ENCODE measurements at regions not wholly inside any gene's neighbourhood (a gene's known extent, or its start where the extent isn't known, plus 50 kb on each side); places are given as distances from the start of the nearest gene placed in this dataset.

- no TSS peak for BruUV-seq (replicated peaks)
- Histone ChIP-seq H3K4me3 (ENCODE audit: low read depth, low read length, poor library complexity, severe bottlenecking) (no peak overlapping the region), H3K27me3 (replicated peaks; ENCODE audit: insufficient read depth, low read depth, low read length, poor library complexity) (no peaks in the 10 kb centered on the region), H3K27ac (ENCODE audit: low read depth, low read length, poor library complexity, severe bottlenecking) (no peak overlapping the region), H3K9me3 (ENCODE audit: low read depth, low read length, poor library complexity, severe bottlenecking) (no peaks in the 10 kb centered on the region), H3K4me1 (ENCODE audit: insufficient read depth, low read length, poor library complexity, severe bottlenecking) (peaks cover 4% of the 10 kb centered on the region), H3K36me3 (ENCODE audit: insufficient read depth, low read length, poor library complexity, severe bottlenecking) (no peaks in the 10 kb centered on the region)
- POLR2A ChIA-PET (ENCODE audit: low non-redundant PET), result no interaction called here
- DNase-seq (ENCODE audit: low spot score), result no peak
- TF ChIP-seq EZH2 (IDR thresholded peaks at IDR 0.05; ENCODE audit: borderline replicate concordance, low read depth, low read length, poor library complexity, severe bottlenecking), result no peak
- TF ChIP-seq, protein P1, sequence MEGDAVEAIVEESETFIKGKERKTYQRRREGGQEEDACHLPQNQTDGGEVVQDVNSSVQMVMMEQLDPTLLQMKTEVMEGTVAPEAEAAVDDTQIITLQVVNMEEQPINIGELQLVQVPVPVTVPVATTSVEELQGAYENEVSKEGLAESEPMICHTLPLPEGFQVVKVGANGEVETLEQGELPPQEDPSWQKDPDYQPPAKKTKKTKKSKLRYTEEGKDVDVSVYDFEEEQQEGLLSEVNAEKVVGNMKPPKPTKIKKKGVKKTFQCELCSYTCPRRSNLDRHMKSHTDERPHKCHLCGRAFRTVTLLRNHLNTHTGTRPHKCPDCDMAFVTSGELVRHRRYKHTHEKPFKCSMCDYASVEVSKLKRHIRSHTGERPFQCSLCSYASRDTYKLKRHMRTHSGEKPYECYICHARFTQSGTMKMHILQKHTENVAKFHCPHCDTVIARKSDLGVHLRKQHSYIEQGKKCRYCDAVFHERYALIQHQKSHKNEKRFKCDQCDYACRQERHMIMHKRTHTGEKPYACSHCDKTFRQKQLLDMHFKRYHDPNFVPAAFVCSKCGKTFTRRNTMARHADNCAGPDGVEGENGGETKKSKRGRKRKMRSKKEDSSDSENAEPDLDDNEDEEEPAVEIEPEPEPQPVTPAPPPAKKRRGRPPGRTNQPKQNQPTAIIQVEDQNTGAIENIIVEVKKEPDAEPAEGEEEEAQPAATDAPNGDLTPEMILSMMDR (conservative IDR thresholded peaks at IDR 0.05; ENCODE audit: low read depth, low read length), result no peak
- CTCF ChIA-PET, result no interaction called here
- intact Hi-C loops (cut with micrococcal nuclease; ENCODE audit: unreplicated experiment), result no loop called here
Observed at GRCh38 chr3:98956008-98956407, 54.5 kb upstream of the DCBLD2 start.

GRCh38 chr3:98954791-98955604, 53.5 kb upstream of the DCBLD2 start:
- ChIA-PET CTCF (no interaction called here), POLR2A (ENCODE audit: low non-redundant PET) (no interaction called here)
- Histone ChIP-seq H3K9me3 (ENCODE audit: low read depth, low read length, poor library complexity, severe bottlenecking) (no peaks in the 10 kb centered on the region), H3K4me1 (ENCODE audit: insufficient read depth, low read length, poor library complexity, severe bottlenecking) (peaks cover 4% of the 10 kb centered on the region), H3K27me3 (replicated peaks; ENCODE audit: insufficient read depth, low read depth, low read length, poor library complexity) (no peaks in the 10 kb centered on the region), H3K36me3 (ENCODE audit: insufficient read depth, low read length, poor library complexity, severe bottlenecking) (no peaks in the 10 kb centered on the region), H3K4me3 (ENCODE audit: low read depth, low read length, poor library complexity, severe bottlenecking) (no peak overlapping the region), H3K27ac (ENCODE audit: low read depth, low read length, poor library complexity, severe bottlenecking) (no peak overlapping the region)
- TF ChIP-seq EZH2 (IDR thresholded peaks at IDR 0.05; ENCODE audit: borderline replicate concordance, low read depth, low read length, poor library complexity, severe bottlenecking), result no peak
- TF ChIP-seq, protein P1 (conservative IDR thresholded peaks at IDR 0.05; ENCODE audit: low read depth, low read length), result no peak
- no peak for DNase-seq (ENCODE audit: low spot score)
- no TSS peak for BruUV-seq (replicated peaks)
- intact Hi-C loops (cut with micrococcal nuclease; ENCODE audit: unreplicated experiment), result no loop called here

GRCh38 chr3:98954242-98954641, 52.7 kb upstream of the DCBLD2 start:
- TF ChIP-seq, protein P1 (conservative IDR thresholded peaks at IDR 0.05; ENCODE audit: low read depth, low read length), result no peak
- TF ChIP-seq EZH2 (IDR thresholded peaks at IDR 0.05; ENCODE audit: borderline replicate concordance, low read depth, low read length, poor library complexity, severe bottlenecking), result no peak
- POLR2A ChIA-PET (ENCODE audit: low non-redundant PET), result no interaction called here
- Histone ChIP-seq H3K4me1 (ENCODE audit: insufficient read depth, low read length, poor library complexity, severe bottlenecking) (peaks cover 4% of the 10 kb centered on the region), H3K9me3 (ENCODE audit: low read depth, low read length, poor library complexity, severe bottlenecking) (no peaks in the 10 kb centered on the region), H3K27me3 (replicated peaks; ENCODE audit: insufficient read depth, low read depth, low read length, poor library complexity) (no peaks in the 10 kb centered on the region), H3K4me3 (ENCODE audit: low read depth, low read length, poor library complexity, severe bottlenecking) (no peak overlapping the region), H3K36me3 (ENCODE audit: insufficient read depth, low read length, poor library complexity, severe bottlenecking) (no peaks in the 10 kb centered on the region), H3K27ac (ENCODE audit: low read depth, low read length, poor library complexity, severe bottlenecking) (no peak overlapping the region)
- CTCF ChIA-PET, result no interaction called here
- intact Hi-C loops (cut with micrococcal nuclease; ENCODE audit: unreplicated experiment), result no loop called here
- BruUV-seq (replicated peaks), result no TSS peak
- DNase-seq (ENCODE audit: low spot score), result no peak
